Activated naive CD4-positive, alpha-beta T cell (primary cell): ENCODE measurements at regions not wholly inside any gene's neighbourhood (a gene's known extent, or its start where the extent isn't known, plus 50 kb on each side); places are given as distances from the start of the nearest gene placed in this dataset.

Experiments
- DNase-seq, 4 experiments: peaks; one replicate each; lab custom pipeline; 2025; lab: John Stamatoyannopoulos, UW

DNA sequence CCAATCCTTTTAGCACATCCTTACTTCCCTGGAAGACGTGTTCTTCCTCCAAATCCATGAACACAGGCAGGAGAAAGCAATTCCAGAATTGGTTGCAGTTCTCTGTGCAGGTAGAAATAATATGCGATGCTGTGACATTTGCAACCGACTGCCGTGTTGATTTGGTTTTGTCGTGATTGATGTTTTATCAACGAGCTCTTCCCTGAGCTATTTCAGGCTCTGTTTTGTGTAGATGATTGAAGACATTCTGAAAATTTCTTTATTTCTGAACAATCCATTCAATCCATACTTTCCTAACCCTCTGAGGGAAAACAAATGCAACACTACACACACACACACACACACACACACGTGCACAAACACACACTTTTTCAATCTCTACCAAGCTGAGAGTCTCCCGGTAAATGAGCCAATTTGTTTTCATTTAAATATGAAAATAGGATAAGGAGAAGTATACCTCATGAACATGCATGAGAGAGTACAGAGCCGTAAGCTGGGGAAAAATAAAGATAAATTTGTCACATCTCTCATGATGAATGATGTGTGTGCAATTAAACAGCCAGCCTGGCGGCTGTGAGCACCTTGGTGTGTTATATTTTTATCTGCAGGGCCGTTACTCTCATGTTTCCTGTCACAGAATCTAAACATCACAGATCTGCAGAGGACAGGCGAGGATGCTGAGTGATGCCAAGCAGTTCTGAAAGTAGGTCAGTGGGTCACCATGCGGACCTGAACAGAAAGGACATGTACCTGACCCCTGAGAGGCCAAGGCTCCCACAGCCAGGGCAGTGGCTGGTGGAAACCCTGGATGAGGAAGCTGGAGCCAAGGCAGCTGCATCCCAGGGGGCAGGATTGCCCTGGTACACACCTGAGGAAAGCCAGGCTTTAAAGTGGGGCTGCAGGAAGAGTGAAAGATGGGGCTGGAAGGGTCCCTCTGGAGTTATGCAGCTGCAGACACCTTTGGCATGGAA lies 64.8 kb downstream of the PDCL3 start:
- no peak for DNase-seq

DNA sequence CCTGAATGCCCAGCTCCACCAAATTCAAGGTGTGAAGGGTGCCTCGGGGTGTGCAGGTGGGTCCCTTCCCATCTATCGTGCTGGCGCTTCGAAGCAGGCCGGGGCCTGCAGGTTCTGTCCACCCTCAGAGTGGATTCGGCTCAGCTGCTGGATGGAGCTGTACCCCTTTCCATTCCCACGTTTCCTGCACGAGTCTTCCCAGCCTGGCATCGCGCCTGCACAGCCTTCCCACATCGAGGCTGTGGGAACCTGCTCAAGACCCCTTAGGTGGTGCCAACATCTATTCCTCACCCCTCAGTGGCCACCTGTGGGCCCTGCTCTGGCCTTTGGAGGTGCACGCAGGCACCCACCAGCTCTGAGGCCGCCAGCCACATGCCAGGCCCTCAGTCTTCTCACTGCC lies 65.7 kb downstream of the PDCL3 start:
- DNase-seq = no peak

DNA sequence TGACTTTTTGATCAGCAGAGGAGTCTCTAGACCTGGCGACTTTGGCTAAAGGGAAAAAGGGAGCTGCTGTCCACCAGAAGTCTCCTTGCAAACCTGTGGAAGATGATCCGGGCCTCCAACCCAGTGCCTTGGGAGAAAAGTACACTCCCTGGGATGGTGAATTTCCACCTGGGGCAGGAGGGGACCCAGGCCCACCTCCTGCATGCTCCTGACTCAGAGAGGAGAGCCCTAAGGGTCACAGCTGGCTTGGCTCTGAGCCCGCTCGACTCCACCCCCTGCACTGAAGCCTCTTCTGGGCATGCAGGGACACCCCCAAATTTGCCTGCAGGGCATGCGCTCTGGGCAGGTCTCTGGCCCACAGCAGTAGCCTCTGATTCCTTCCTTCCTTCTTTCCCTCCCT lies 66.5 kb downstream of the PDCL3 start:
- no peak for DNase-seq

DNA sequence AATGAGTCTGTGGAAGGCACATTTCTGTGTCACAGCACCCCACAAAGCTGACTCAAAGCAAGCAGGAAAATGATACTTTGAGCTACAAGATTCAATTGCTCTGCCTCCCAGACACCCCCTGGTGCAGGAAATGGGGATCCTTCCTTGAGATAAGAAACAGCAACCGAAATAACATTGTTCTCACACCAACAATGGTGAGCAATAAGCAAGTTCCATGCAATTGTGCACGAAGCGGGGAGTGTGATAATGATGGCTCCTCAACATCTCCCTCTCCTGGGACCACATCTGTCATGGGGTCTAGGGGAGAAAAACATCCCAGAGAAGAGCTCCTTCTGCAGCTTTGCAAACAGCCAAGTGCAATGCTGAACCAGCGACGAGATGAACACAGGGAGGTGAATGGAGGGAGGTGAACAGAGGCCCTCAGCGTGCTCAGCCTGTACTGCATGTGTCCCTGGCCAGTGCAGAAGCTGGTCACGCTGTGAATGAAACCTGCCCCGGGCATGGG lies 67.7 kb downstream of the PDCL3 start:
- DNase-seq = no peak

DNA sequence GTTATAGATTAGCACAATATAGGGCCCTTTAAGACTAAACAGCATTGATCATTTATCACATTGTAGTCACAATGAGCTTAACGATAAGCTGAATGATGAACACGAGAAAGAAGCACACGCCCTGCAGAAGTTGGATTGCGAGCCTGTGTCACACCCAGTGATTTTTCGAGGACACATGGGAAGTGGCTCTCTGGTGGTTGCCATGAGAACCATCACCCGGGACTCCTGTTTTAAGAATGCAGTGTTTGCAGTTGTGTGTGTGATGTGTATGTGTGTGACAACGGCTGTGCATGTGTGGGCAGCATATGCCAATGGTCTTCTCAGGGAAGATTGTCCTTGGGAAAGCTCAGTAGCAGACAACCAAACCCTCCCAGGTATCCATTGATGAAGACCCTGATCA lies 69.2 kb downstream of the PDCL3 start:
- no peak for DNase-seq

DNA sequence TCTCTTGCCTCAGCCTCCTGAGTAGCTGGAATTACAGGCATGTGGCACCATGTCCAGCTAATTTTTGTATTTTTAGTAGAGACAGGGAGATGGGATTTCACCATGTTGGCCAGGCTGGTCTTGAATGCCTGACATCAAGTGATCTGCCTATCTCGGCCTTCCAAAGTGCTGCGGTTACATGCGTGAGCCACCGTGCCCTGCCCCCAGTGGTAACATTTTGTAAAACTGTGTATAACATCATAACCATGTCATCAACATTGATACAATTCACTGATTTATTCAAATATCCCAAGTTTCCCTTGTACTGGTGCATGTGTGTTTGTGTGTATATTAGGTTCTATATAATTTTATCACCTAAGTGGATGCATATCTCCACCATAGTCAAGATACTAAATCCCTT lies 70.0 kb downstream of the PDCL3 start:
- DNase-seq = no peak

DNA sequence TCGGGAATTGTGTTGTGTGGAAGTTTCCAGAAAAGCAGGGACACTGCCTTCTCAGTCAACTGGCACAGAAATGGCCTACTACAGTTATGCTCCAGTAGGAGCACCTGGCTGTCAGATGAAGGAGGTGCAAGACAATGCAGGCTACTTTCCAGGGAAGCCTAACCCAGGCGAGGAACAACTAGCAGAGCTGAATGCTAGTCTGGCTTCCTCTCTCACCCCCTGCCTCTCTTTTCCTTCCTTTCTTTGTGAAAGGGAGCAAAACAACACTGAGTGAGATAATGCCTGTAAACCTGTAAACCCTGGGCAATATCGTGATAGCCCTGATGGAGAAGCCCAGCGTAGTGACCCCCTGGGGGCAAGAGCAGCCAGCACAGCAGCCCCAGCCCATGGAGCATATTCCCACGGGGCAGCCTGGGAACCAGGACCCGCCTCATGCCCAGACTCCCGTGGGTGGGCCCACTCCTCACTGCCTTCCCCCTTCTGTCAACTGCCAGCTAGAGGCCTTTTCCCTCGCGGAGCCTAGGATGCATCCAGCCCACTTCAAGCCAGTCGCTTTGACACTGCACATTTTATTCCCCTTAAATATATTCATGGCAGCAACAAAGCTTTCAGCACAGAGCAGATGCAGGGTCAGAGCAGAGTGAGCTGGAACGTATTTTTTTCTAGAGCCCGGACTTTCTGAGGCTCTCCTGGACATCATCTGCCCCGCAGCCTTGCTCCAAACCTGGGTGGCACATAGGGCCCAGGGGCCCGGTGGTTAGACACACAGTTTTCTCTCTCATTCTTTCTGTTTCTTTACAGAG lies 77.0 kb downstream of the PDCL3 start:
- no peak for DNase-seq

DNA sequence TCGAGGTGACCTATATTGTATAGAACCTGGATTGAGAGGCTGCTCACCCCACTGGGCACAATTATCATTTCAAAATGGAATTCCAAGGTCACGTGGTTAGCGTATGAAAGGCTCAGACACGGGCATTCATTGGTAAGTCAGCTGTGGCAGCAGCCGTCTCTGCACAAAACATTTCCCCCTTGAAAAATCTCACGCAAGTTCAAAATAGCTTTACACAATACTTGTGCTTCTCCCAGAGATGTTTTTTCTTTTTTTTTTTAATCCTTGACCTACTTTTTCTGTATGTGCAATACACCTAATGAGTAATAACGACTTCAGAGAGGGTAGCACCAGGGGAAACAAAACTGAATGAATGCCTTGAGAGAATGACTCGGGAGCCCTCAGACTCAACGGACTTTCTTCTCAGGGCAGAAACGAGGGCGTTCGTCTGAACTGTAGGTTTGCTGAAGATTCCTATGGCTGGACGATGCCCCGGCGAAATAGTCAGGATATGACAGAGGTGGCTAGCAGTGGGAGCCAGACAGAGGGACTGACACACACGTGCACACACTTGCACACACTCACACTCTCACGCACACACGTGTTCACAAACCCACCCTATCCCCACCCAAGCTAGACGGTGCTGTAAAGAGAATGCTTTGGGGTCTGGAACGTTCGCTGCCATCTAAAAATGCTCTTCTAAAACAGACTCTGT lies 77.8 kb downstream of the PDCL3 start:
- no peak for DNase-seq

DNA sequence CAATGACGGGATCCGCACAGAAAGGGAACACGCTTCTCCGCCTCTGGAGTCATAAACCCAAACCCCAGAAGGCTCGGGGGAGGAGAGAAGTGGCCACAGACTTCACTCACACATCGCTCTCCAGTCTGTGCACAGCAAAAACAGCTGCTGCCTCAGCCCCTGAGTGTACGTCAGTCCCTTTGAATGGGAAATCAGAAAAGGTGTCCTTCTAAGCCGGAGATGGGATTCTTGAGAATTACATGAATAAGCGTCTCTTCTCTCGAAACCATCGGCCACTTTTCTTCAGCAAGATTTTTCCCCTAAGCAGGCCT lies 78.3 kb downstream of the PDCL3 start:
- no peak for DNase-seq

DNA sequence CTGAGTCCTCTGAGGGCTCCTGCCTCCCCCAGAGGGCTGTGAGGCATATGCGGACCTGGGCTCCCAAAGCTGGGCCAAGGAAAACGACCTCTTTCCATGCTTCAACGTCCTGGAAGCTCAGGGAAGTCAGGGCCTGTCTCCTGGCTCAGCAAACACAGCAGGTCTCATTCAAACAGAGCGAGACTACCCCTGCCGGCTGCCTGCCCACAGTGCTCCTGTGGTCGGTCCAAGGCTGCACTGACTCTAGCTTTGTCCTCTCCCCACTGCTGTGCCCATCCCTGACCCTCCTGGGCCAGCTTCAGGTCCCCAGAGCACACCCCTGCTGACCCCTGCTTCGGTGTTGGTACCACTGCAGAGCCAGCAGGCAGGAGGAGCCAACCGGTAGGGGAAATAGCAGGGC lies 79.6 kb downstream of the PDCL3 start:
- no peak for DNase-seq

DNA sequence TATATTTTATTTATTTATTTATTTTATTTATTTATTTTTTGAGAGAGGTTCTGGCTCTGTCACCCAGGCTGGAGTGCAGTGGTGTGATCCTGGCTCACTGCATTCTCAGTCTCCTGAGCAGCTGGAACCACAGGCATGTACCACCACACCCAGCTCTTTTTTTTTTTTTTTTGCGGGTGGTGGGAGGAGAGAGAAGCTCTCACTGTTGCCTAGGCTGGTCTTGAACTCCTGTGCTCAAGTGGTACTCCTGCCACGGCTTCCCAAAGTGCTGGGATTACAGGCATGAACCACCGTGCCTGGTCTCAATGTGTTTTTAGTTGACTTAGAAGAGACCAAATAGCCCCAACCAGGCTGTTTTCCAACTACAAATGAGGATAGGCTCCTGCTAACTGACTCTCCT lies 80.7 kb downstream of the PDCL3 start:
- DNase-seq = no peak

DNA sequence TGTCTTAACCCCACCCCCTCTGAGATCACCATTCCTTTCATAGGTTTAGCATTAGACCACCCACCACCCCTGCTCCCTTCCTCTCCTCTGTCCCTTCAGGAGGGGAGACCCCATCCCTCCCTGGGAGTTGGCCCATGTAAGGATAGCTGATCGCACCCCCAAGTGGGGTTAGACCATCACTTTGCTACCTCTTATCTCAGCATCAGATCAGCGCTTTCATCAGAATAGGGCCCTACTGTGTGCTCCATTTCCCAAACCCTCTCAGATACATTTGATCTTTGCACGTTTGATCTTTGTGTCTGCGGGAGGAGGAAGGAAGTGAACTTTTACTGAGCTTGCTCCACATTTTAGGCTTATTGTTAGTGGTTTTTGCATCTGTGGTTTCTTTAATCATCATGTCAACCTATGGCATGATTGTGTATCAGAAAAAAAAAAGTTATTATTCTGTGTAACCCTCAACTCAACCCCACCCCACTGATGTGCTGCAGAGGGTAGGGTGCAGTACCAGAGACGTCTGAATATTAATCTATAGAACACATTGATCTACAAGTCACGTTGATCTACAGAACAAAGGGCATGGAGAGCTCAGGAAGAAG lies 81.2 kb downstream of the PDCL3 start:
- peak in 1 of 4 experiments; percentile 15 for DNase-seq

DNA sequence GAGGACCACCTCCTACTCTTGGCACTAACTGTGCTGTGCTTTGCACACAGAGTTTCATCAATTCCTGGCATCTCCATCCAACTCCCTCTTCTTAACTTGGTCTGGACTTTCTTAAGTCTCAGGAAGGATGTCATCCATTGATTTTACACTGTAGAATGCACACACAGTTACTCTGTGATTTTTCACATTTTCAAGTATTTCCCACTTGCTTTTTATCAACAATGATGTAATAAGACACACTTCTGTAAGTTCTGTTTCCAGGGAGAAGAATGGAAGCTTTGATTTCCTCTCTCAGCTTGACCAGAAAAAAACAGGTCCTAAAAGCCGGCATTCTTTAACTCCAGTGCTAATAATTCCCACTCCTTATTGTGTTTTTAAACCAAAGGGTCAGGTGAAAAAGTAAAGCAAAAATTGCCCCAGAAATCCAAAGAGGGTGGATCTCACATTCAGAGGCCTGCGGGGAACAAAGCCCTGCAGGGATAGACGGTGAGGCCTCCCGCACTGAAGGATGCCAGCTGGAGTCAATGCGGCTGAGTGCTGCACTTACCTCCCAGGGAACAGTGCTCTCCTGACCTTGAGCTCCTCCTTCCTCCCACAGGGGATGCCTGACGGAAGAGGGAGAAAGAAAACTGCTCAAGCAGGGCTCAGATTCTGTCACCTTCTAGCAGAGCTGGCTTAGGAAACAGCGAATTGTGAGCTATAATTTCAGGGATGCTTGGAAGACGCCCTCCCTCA lies 83.1 kb downstream of the PDCL3 start:
- no peak for DNase-seq

DNA sequence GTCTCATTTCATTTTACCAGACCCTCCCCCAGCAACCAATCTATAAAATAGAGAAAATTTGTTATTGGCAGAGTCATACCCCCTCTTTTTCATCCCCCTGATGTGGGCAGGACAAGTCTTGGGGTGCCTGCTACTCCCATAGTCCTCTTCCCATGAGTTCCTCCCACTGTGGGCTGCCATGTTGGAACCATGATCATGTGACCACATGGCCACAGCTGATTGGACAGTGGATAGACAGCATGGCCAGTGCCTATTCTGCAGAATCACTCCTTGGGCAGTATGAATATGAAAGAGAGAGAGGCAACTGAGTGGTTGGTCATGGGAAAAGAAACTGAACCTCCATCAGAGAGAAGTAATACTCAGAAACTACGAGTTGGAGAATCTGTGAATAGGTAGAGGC lies 84.9 kb downstream of the PDCL3 start:
- no peak for DNase-seq

DNA sequence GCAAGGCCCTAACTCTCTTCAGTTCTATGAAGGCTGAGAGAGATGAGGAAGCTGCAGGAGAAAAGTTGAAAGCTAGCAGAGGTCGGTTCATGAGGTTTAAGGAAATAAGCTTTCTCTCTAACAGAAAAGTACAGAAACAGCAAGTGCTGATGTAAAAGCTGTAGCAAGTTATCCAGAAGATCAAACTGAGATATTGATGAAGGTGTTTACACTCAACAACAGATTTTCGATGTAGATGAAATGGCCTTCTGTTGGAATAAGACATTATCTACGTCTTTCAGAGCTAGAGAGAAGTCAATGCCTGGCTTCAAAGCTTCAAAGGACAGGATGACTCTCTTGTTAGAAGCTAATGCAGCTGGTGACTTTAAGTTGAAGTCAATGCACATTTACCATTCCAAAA lies 87.4 kb downstream of the PDCL3 start:
- no peak for DNase-seq

DNA sequence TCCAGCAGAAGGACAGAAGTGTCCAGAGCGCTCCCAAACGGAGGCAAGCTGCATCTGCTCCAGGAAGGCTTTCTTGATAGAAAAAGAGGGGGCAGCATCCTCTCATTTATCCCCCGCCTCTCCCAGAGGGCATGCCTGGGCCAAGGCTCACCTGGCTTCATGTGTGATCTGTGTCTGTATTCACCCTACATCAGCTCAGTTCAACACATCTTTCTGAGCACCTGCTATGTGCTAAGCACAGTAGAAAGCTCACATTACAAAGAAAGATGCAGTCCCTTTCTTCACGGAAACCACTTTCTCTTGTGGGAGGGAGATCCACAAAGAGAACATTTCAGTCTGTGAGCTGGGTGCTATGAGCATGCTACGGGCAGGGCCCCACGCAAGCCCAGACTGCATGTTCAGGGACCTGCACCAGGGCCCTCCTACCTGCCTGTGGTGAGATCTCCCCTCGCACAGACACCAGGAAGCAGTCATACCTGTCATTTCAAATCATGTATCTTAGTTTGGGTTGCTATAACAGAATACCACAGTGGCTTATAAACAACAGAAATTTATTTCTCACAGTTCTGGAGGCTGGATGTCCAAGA lies 90.7 kb downstream of the PDCL3 start:
- peak in 2 of 4 experiments; percentile 16 to 56 for DNase-seq

DNA sequence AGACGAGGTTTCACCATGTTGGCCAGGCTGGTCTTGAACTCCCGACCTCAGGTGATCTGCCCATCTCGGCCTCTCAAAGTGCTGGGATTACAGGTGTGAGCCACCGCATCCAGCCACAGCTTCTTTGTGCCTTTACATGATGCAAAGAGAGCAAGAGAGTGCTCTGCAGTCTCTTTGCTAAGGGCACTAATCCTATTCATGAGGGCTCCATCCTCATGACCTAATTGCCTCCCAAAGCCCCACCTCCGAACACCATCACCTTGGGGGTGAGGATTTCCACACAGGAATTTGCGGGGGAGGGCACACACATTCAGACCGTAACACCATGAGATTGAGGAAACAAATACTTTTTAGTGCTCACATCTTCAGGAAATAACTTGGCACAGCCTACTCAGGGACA lies 91.8 kb downstream of the PDCL3 start:
- DNase-seq = no peak

DNA sequence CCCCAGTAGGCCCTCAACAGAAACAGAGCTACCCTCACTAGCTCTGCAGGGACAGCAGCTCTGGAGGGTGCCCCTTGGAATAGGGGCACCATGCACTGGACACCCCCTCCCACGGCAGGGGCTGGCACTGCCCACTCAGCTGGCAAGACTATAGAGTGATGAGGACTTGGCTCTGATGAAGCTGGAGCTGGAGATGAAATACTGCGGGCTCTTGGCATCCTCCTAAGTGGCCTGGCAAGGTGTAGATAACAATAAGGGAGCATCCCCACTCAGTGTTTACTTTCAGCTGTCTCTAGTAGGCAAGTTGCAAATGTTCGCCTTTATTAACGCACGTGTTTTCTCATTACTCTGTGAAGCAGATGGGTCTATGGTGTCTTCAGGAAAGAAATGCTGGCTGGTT lies 92.7 kb downstream of the PDCL3 start:
- no peak for DNase-seq

DNA sequence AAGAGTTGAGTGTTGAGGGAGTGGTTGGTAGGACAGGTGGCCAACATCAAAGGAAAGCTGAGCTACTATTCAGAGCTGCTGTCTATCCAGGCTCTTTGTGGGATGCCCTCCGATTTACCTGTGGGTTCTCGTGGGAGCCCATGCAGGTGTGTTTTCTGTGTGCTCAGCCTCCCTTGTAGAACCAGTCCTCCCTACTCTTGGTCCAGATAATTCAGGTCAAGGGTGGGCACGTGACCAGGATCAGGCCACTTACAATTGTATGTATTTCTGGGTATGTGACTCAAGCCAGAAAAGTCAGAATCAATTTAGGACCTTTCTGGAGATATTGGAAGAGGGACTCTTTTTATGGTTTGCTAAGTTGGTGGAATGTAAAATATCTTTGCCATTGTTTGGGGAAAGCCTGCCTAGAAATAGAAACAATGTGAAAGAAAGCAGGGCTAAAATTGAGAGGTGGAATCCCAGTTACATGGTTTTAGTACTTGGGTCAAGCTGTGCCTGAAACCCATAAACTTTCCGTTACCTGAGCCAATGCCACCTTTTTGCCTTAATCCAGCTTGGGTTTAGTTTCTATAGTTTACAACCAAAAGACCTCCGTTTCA lies 93.2 kb downstream of the PDCL3 start:
- DNase-seq = no peak

DNA sequence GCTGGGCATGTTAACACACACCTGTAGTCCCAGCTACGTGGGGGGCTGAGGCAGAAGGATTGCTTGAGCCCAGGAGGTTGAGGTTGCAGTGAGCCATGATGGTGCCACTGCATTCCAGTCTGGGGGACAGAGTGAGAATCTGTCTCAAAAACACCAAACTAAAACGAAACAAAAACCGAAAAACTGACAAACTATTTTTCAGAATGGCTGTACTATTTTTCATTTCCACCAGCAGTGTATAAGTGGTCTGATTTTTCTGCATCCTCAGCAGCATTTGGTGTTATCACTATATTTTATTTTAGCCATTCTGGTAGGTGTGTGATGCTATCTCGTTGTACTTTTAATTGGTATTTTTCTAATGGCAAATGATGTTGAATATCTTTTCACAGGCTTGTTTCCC lies 95.2 kb downstream of the PDCL3 start:
- DNase-seq = no peak
